ENCODE measurements at regions not wholly inside any gene's neighbourhood (a gene's known extent, or its start where the extent isn't known, plus 50 kb on each side); places are given as distances from the start of the nearest gene placed in this dataset.

DNA sequence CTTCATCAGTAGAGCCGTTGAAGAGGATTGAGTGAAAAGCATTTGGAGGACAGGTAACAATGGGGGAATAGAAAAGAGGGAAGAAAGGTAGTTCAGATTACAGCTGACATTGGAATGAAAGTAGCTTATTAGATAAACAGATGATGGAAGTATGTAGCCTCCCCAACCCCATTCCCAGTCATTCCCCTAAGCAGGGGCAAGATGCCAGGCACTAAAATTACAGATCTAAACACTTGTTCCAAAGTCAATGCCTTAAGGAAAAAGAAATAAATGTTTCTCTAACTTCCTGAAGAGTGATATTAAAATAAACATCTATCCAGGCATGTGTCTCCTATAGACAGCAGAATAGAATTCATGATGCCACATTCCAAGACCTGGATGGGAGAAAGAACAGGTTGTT is 350.8 kb downstream of the PDGFC start:
- POLR2A ChIA-PET, result no interaction called here
- WGBS (ENCODE audit: missing lambda C conversion rate), result 0% methylated on average over 1 of the region's 1 CpG
- Histone ChIP-seq H3K9me3 (no peaks in the 10 kb centered on the region), H3K4me2 (no peak overlapping the region), H3K27ac (no peak overlapping the region), H3K4me3 (no peak overlapping the region), H3K4me1 (no peaks in the 10 kb centered on the region)
- DNase-seq (ENCODE audit: low read depth in 1 of 2, low spot score in 1 of 2) (no peak), ATAC-seq (no peak), FAIRE-seq (no peak)
- TF ChIP-seq BHLHE40 (IDR thresholded peaks at IDR 0.05; ENCODE audit: low read depth, low read length) (no peak), EHMT2 (IDR thresholded peaks at IDR 0.05; ENCODE audit: low read depth) (no peak), HOXB5 (CRISPR knock-in tag; IDR thresholded peaks at IDR 0.05) (no peak), JUN (IDR thresholded peaks at IDR 0.05) (no peak), TP53 (CRISPR knock-in tag; IDR thresholded peaks at IDR 0.05) (no peak), EP300 (IDR thresholded peaks at IDR 0.05) (no peak), FOSB (CRISPR knock-in tag; IDR thresholded peaks at IDR 0.05) (no peak), GATA3 (IDR thresholded peaks at IDR 0.05; ENCODE audit: borderline replicate concordance) (no peak), MYC (IDR thresholded peaks at IDR 0.05; ENCODE audit: borderline replicate concordance, low read length) (no peak), CBX8 (IDR thresholded peaks at IDR 0.05) (no peak), HOXA7 (CRISPR knock-in tag; IDR thresholded peaks at IDR 0.05) (no peak), HEYL (CRISPR knock-in tag; IDR thresholded peaks at IDR 0.05) (no peak), JUNB (IDR thresholded peaks at IDR 0.05) (no peak), HDAC2 (IDR thresholded peaks at IDR 0.05) (no peak), CHD4 (IDR thresholded peaks at IDR 0.05; ENCODE audit: borderline replicate concordance) (no peak)
- TF ChIP-seq, protein P1, sequence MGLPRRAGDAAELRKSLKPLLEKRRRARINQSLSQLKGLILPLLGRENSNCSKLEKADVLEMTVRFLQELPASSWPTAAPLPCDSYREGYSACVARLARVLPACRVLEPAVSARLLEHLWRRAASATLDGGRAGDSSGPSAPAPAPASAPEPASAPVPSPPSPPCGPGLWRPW (IDR thresholded peaks at IDR 0.05), result no peak
- TF ChIP-seq, protein P2, sequence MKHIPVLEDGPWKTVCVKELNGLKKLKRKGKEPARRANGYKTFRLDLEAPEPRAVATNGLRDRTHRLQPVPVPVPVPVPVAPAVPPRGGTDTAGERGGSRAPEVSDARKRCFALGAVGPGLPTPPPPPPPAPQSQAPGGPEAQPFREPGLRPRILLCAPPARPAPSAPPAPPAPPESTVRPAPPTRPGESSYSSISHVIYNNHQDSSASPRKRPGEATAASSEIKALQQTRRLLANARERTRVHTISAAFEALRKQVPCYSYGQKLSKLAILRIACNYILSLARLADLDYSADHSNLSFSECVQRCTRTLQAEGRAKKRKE (CRISPR knock-in tag; IDR thresholded peaks at IDR 0.05; ENCODE audit: low read depth), result no peak
- TF ChIP-seq, protein P3, sequence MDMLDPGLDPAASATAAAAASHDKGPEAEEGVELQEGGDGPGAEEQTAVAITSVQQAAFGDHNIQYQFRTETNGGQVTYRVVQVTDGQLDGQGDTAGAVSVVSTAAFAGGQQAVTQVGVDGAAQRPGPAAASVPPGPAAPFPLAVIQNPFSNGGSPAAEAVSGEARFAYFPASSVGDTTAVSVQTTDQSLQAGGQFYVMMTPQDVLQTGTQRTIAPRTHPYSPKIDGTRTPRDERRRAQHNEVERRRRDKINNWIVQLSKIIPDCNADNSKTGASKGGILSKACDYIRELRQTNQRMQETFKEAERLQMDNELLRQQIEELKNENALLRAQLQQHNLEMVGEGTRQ (IDR thresholded peaks at IDR 0.05), result no peak
- CTCF ChIA-PET, result interaction anchor here (1.1 kb wide), 1 partner anchor 11 kb away, joined by 3 read pairs; no protein-coding TSS in a partner anchor

DNA sequence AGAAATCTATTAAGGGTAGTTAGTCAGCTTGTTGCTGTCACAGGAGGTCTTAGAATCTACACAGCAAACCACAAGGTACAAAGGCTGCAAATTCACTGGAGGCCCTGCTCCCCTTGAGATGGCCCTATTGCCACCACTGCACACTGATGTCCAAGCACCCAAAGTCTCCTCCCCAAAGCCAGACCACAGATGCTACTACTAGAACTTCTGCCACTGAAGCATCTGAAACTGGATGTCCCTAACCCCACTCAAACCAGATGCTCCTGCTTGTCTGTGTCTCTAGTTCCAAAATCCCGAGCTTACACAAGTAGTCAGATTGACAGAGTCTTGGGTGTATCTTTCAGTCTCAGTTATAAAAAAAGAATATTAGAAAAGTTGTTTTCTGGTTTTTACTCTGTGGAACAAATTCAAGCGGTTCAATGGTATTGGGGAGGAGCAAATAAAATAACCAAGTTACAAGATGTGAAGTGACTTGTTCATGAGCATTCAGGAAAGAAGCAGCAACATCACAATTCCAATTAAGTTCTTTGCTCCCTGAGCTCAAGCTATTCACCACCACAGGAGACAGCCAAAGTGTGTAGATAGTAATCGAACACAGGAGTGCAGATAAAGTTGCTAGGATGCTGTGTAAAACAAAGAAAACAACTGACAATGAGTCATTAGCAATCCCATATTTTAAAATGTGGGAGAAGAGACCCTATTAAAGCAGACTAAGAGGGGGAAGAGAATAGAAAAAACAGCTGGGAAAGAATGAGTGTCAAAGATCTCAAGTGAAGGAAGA is 352.3 kb downstream of the PDGFC start:
- H3K4me1 ChIP-seq, result no peaks in the 10 kb centered on the region
- ChIA-PET POLR2A (no interaction called here), CTCF (no interaction called here)
- TF ChIP-seq EHF (CRISPR knock-in tag; IDR thresholded peaks at IDR 0.05), result no peak
- TF ChIP-seq RCOR1 (IDR thresholded peaks at IDR 0.05; ENCODE audit: low read depth, low read length), result no peak
- TF ChIP-seq EHMT2 (IDR thresholded peaks at IDR 0.05; ENCODE audit: low read depth), result no peak
- TF ChIP-seq BHLHE40 (IDR thresholded peaks at IDR 0.05; ENCODE audit: low read depth, low read length), result no peak
- TF ChIP-seq MAFK (IDR thresholded peaks at IDR 0.05; ENCODE audit: partially characterized antibody), result no peak
- TF ChIP-seq, protein P1 (IDR thresholded peaks at IDR 0.05), result no peak
- TF ChIP-seq HOXB5 (CRISPR knock-in tag; IDR thresholded peaks at IDR 0.05), result no peak
- TF ChIP-seq HOXB13 (CRISPR knock-in tag; IDR thresholded peaks at IDR 0.05; ENCODE audit: low read depth), result no peak
- DNase-seq (ENCODE audit: low read depth in 1 of 2, low spot score in 1 of 2), result no peak
- no peaks in the 10 kb centered on the region for H3K9me3 ChIP-seq
- H3K27ac ChIP-seq, result no peak overlapping the region
- no peak overlapping the region for H3K4me2 ChIP-seq
- ATAC-seq, result no peak
- no peak overlapping the region for H3K4me3 ChIP-seq
- 10% methylated on average over 3 of the region's 3 CpGs for WGBS (ENCODE audit: missing lambda C conversion rate)
- FAIRE-seq, result no peak

DNA sequence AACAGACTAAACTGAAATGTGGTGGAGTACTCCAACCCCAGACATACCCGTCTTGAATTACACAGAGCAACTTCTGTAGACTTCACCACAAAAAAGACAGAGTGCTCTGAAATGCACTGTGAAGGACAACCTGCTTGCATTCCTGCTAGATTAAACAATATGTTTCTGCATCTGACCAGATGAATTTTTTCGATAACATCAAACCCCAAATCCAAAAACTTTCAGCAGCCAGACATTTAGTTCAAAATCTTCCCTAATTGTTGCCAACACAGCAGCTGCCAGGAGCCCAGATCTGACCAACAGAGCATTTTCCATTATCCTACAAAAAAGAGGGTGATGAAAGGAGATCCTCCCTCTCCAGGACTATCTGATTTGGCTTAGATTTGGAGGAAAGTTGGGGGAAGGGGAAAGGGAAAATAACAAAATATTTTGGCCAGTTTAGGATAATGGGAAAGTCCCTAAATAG is 356.5 kb downstream of the PDGFC start:
- POLR2A ChIA-PET, result no interaction called here
- H3K27ac ChIP-seq, result no peak overlapping the region
- ATAC-seq (no peak), DNase-seq (ENCODE audit: low read depth in 1 of 2, low spot score in 1 of 2) (no peak), FAIRE-seq (no peak)
- CTCF ChIA-PET, result interaction anchor here (0.9 kb wide), 1 partner anchor 140 kb away, joined by 3 read pairs; no protein-coding TSS in a partner anchor
- H3K4me2 ChIP-seq, result no peak overlapping the region
- H3K9me3 ChIP-seq, result no peaks in the 10 kb centered on the region
- 18% methylated on average over 2 of the region's 2 CpGs for WGBS (ENCODE audit: missing lambda C conversion rate)
- H3K4me3 ChIP-seq, result no peak overlapping the region
- no peaks in the 10 kb centered on the region for H3K4me1 ChIP-seq
- TF ChIP-seq KDM5A (IDR thresholded peaks at IDR 0.05) (no peak), RARB (CRISPR knock-in tag; IDR thresholded peaks at IDR 0.05) (no peak), KDM1A (IDR thresholded peaks at IDR 0.05; ENCODE audit: low read depth) (no peak), JUNB (IDR thresholded peaks at IDR 0.05) (no peak), FOSB (CRISPR knock-in tag; IDR thresholded peaks at IDR 0.05) (no peak), NFE2L2 (conservative IDR thresholded peaks at IDR 0.05; ENCODE audit: low read length) (no peak), BHLHE40 (IDR thresholded peaks at IDR 0.05; ENCODE audit: low read depth, low read length) (no peak), HOXB13 (CRISPR knock-in tag; IDR thresholded peaks at IDR 0.05; ENCODE audit: low read depth) (no peak), TP53 (CRISPR knock-in tag; IDR thresholded peaks at IDR 0.05) (no peak)
- TF ChIP-seq, protein P4, sequence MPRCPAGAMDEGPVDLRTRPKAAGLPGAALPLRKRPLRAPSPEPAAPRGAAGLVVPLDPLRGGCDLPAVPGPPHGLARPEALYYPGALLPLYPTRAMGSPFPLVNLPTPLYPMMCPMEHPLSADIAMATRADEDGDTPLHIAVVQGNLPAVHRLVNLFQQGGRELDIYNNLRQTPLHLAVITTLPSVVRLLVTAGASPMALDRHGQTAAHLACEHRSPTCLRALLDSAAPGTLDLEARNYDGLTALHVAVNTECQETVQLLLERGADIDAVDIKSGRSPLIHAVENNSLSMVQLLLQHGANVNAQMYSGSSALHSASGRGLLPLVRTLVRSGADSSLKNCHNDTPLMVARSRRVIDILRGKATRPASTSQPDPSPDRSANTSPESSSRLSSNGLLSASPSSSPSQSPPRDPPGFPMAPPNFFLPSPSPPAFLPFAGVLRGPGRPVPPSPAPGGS (IDR thresholded peaks at IDR 0.05), result no peak
- TF ChIP-seq, protein P5, sequence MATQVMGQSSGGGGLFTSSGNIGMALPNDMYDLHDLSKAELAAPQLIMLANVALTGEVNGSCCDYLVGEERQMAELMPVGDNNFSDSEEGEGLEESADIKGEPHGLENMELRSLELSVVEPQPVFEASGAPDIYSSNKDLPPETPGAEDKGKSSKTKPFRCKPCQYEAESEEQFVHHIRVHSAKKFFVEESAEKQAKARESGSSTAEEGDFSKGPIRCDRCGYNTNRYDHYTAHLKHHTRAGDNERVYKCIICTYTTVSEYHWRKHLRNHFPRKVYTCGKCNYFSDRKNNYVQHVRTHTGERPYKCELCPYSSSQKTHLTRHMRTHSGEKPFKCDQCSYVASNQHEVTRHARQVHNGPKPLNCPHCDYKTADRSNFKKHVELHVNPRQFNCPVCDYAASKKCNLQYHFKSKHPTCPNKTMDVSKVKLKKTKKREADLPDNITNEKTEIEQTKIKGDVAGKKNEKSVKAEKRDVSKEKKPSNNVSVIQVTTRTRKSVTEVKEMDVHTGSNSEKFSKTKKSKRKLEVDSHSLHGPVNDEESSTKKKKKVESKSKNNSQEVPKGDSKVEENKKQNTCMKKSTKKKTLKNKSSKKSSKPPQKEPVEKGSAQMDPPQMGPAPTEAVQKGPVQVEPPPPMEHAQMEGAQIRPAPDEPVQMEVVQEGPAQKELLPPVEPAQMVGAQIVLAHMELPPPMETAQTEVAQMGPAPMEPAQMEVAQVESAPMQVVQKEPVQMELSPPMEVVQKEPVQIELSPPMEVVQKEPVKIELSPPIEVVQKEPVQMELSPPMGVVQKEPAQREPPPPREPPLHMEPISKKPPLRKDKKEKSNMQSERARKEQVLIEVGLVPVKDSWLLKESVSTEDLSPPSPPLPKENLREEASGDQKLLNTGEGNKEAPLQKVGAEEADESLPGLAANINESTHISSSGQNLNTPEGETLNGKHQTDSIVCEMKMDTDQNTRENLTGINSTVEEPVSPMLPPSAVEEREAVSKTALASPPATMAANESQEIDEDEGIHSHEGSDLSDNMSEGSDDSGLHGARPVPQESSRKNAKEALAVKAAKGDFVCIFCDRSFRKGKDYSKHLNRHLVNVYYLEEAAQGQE (IDR thresholded peaks at IDR 0.05), result no peak

Data from A549 (cell line).